K562 (cell line): ENCODE measurements at regions not wholly inside any gene's neighbourhood (a gene's known extent, or its start where the extent isn't known, plus 50 kb on each side); places are given as distances from the start of the nearest gene placed in this dataset.

Source experiments
- ATAC-seq: fragments of 200-7000 bp; cut with Tn5 transposase; 3 replicates; pipeline ENCODE4 v1.9.1; 2020; ENCODE audit warnings: moderate library complexity
- BruUV-seq: library from RNA; stranded (reverse); fragments of 400-500 nt; replicated peaks from 2 replicates; lab custom pipeline; 2021; lab: Mats Ljungman, UMichigan
- CTCF ChIA-PET: fragments of 300-600 bp; formaldehyde crosslinking; extraction: SDS; loops from one replicate; lab custom pipeline; 2021; ENCODE audit warnings: low intra/inter-chr PET ratio; lab: Yijun Ruan, JAX
- POLR2A ChIA-PET: fragments of 300-600, 350-650 bp; sonication (Branson Sonifier 250); formaldehyde crosslinking; extraction: SDS; loops from one replicate; lab custom pipeline; 2021; ENCODE audit warnings: antibody characterized with exemption, inconsistent platforms; lab: Yijun Ruan, JAX
- DNase-seq, 4 experiments: peaks; one replicate each; pipeline versions ENCODE4 v3.0.0 to v3.0.0-alpha.2; 2011 to 2018; ENCODE audit warnings: low spot score in 3 of 4, mixed read lengths in 3 of 4; ENCODE audit errors: extremely low read depth in 1 of 4
- FAIRE-seq: peaks from 2 replicates; lab custom pipeline; 2011; peaks lifted over from hg19 to GRCh38; lab: Jason Lieb, UNC
- H2AFZ ChIP-seq: 2 replicates; pipeline ENCODE4 v1.6.0; 2011; ENCODE audit warnings: low read depth, low read length, control low read depth, inconsistent platforms
- H3K27ac ChIP-seq: fragments of 200-600 bp; 3 replicates; pipeline ENCODE4 v1.8.0; 2011; ENCODE audit warnings: low read depth, mild to moderate bottlenecking, control low read depth, inconsistent platforms, low read length, moderate library complexity, mixed read lengths; ENCODE audit errors: extremely low read depth
- H3K27me3 ChIP-seq, 2 experiments: fragments of 300-600 bp in 1 of 2; 2 replicates in 1 of 2; 3 replicates in 1 of 2; pipeline versions ENCODE4 v1.6.0 to v1.8.0; 2011; ENCODE audit warnings: inconsistent platforms in 2 of 2, low read length in 2 of 2, mild to moderate bottlenecking in 1 of 2, mixed read lengths in 1 of 2, moderate library complexity in 1 of 2; ENCODE audit not compliant: control insufficient read depth in 2 of 2, insufficient read depth in 2 of 2
- H3K36me3 ChIP-seq: fragments of 300-600 bp; 3 replicates; pipeline ENCODE4 v1.8.0; 2011; ENCODE audit warnings: mild to moderate bottlenecking, low read length, inconsistent platforms; ENCODE audit not compliant: control insufficient read depth, insufficient read depth
- H3K4me1 ChIP-seq, 2 experiments: fragments of 200-600 bp in 1 of 2; replicated peaks in 1 of 2; 2 replicates in 1 of 2; 3 replicates in 1 of 2; pipeline versions ENCODE4 v1.5.1 to v1.8.0; 2011; ENCODE audit warnings: inconsistent platforms in 2 of 2, low read length in 2 of 2, mild to moderate bottlenecking in 1 of 2, mixed read lengths in 1 of 2, moderate library complexity in 1 of 2; ENCODE audit not compliant: control insufficient read depth in 2 of 2, insufficient read depth in 2 of 2
- H3K4me2 ChIP-seq: 2 replicates; pipeline ENCODE4 v1.6.1; 2011; ENCODE audit warnings: low read length, control low read depth, inconsistent platforms, mixed read lengths; ENCODE audit not compliant: insufficient read depth
- H3K4me3 ChIP-seq: fragments of 200-600 bp; sonication (generic), shearing (Covaris generic); 2 replicates; pipeline ENCODE4 v1.5.1; 2016; ENCODE audit warnings: control low read depth, inconsistent platforms
- H3K79me2 ChIP-seq: fragments of 200-600 bp; 3 replicates; pipeline ENCODE4 v1.8.0; 2011; ENCODE audit warnings: low read length, inconsistent platforms; ENCODE audit not compliant: control insufficient read depth, insufficient read depth
- H3K9ac ChIP-seq, 2 experiments: 2 replicates each; pipeline versions ENCODE4 v1.6.0 to v1.6.1; 2011; ENCODE audit warnings: low read depth in 2 of 2, low read length in 2 of 2, control low read depth in 1 of 2, inconsistent platforms in 1 of 2, mild to moderate bottlenecking in 1 of 2, mixed read lengths in 1 of 2; ENCODE audit not compliant: insufficient read depth in 1 of 2
- H3K9me1 ChIP-seq: one replicate; pipeline ENCODE4 v1.6.0; 2011; ENCODE audit warnings: inconsistent platforms, mild to moderate bottlenecking, low read length, moderate library complexity; ENCODE audit not compliant: control insufficient read depth, insufficient read depth
- H3K9me3 ChIP-seq: replicated peaks from 2 replicates; pipeline ENCODE4 v1.5.1; 2011; ENCODE audit warnings: low read depth, low read length, inconsistent platforms; ENCODE audit not compliant: control insufficient read depth, insufficient read depth
- H4K20me1 ChIP-seq: replicated peaks from 2 replicates; pipeline ENCODE4 v1.6.1; 2011; ENCODE audit warnings: low read length, inconsistent platforms, mixed read lengths; ENCODE audit not compliant: control insufficient read depth, insufficient read depth
- HNRNPL ChIP-seq: fragments of 200-400 bp; formaldehyde crosslinking; IDR thresholded peaks from 2 replicates; pipeline ENCODE4 v1.6.1; 2017; ENCODE audit warnings: low read depth, mild to moderate bottlenecking, low read length
- WGBS: fragments of 100-300 bp; shearing (Covaris generic); methylation state at CpG from one replicate; pipeline ENCODE4 v1.1.6; 2016; ENCODE audit warnings: low coverage, mixed read lengths; ENCODE audit not compliant: insufficient coverage; ENCODE audit errors: missing lambda C conversion rate; 5-methylcytosine and 5-hydroxymethylcytosine counted together
- in situ Hi-C: fragments of 300-500 bp; cut with MboI; formaldehyde crosslinking; loops from 4 replicates; pipeline ENCODE4 v1.15.0; 2018; ENCODE audit warnings: inconsistent platforms, mixed read lengths
- intact Hi-C: fragments of 100-400 bp; cut with micrococcal nuclease; formaldehyde crosslinking; loops from 2 replicates; pipeline ENCODE4 v1.14.2; 2022
- TF ChIP-seq, protein P1 (sequence below): IDR thresholded peaks from 2 replicates; pipeline ENCODE4 v1.6.1; 2011; ENCODE audit warnings: borderline replicate concordance, low read depth, mild to moderate bottlenecking, moderate library complexity, low read length; ENCODE audit not compliant: insufficient read depth, poor library complexity, severe bottlenecking
- TF ChIP-seq, protein P2 (sequence below): fragments of 450-650 bp; IDR thresholded peaks from 2 replicates; pipeline ENCODE4 v1.6.1; 2016; ENCODE audit warnings: mild to moderate bottlenecking, moderate library complexity

DNA sequence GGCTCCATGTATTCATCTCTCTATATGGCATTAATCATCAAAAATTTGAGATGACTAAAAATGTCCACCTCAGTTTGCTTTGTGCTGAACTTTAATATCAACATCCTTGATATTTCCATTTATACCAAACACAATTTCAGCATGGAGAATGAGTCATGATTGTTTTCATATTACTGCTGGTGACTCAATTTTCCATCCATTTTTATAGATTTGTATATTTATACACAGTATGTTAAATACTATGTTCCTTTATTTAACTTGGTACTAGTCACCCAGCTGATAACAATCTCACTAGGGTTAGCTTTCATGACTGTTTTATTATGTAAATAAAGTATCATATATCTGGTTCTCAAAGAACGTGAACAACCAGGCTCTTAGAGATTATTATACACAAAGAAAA is 1255.1 kb downstream of the SLITRK1 start (continued):
- TF ChIP-seq, protein P1, sequence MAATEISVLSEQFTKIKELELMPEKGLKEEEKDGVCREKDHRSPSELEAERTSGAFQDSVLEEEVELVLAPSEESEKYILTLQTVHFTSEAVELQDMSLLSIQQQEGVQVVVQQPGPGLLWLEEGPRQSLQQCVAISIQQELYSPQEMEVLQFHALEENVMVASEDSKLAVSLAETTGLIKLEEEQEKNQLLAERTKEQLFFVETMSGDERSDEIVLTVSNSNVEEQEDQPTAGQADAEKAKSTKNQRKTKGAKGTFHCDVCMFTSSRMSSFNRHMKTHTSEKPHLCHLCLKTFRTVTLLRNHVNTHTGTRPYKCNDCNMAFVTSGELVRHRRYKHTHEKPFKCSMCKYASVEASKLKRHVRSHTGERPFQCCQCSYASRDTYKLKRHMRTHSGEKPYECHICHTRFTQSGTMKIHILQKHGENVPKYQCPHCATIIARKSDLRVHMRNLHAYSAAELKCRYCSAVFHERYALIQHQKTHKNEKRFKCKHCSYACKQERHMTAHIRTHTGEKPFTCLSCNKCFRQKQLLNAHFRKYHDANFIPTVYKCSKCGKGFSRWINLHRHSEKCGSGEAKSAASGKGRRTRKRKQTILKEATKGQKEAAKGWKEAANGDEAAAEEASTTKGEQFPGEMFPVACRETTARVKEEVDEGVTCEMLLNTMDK: no peak
- TF ChIP-seq HNRNPL: no peak

GRCh38 chr13:82625717-82626116 is 1256.6 kb downstream of the SLITRK1 start:
- TF ChIP-seq, protein P2, sequence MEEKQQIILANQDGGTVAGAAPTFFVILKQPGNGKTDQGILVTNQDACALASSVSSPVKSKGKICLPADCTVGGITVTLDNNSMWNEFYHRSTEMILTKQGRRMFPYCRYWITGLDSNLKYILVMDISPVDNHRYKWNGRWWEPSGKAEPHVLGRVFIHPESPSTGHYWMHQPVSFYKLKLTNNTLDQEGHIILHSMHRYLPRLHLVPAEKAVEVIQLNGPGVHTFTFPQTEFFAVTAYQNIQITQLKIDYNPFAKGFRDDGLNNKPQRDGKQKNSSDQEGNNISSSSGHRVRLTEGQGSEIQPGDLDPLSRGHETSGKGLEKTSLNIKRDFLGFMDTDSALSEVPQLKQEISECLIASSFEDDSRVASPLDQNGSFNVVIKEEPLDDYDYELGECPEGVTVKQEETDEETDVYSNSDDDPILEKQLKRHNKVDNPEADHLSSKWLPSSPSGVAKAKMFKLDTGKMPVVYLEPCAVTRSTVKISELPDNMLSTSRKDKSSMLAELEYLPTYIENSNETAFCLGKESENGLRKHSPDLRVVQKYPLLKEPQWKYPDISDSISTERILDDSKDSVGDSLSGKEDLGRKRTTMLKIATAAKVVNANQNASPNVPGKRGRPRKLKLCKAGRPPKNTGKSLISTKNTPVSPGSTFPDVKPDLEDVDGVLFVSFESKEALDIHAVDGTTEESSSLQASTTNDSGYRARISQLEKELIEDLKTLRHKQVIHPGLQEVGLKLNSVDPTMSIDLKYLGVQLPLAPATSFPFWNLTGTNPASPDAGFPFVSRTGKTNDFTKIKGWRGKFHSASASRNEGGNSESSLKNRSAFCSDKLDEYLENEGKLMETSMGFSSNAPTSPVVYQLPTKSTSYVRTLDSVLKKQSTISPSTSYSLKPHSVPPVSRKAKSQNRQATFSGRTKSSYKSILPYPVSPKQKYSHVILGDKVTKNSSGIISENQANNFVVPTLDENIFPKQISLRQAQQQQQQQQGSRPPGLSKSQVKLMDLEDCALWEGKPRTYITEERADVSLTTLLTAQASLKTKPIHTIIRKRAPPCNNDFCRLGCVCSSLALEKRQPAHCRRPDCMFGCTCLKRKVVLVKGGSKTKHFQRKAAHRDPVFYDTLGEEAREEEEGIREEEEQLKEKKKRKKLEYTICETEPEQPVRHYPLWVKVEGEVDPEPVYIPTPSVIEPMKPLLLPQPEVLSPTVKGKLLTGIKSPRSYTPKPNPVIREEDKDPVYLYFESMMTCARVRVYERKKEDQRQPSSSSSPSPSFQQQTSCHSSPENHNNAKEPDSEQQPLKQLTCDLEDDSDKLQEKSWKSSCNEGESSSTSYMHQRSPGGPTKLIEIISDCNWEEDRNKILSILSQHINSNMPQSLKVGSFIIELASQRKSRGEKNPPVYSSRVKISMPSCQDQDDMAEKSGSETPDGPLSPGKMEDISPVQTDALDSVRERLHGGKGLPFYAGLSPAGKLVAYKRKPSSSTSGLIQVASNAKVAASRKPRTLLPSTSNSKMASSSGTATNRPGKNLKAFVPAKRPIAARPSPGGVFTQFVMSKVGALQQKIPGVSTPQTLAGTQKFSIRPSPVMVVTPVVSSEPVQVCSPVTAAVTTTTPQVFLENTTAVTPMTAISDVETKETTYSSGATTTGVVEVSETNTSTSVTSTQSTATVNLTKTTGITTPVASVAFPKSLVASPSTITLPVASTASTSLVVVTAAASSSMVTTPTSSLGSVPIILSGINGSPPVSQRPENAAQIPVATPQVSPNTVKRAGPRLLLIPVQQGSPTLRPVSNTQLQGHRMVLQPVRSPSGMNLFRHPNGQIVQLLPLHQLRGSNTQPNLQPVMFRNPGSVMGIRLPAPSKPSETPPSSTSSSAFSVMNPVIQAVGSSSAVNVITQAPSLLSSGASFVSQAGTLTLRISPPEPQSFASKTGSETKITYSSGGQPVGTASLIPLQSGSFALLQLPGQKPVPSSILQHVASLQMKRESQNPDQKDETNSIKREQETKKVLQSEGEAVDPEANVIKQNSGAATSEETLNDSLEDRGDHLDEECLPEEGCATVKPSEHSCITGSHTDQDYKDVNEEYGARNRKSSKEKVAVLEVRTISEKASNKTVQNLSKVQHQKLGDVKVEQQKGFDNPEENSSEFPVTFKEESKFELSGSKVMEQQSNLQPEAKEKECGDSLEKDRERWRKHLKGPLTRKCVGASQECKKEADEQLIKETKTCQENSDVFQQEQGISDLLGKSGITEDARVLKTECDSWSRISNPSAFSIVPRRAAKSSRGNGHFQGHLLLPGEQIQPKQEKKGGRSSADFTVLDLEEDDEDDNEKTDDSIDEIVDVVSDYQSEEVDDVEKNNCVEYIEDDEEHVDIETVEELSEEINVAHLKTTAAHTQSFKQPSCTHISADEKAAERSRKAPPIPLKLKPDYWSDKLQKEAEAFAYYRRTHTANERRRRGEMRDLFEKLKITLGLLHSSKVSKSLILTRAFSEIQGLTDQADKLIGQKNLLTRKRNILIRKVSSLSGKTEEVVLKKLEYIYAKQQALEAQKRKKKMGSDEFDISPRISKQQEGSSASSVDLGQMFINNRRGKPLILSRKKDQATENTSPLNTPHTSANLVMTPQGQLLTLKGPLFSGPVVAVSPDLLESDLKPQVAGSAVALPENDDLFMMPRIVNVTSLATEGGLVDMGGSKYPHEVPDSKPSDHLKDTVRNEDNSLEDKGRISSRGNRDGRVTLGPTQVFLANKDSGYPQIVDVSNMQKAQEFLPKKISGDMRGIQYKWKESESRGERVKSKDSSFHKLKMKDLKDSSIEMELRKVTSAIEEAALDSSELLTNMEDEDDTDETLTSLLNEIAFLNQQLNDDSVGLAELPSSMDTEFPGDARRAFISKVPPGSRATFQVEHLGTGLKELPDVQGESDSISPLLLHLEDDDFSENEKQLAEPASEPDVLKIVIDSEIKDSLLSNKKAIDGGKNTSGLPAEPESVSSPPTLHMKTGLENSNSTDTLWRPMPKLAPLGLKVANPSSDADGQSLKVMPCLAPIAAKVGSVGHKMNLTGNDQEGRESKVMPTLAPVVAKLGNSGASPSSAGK: no peak
- H3K79me2 ChIP-seq: no peaks in the 10 kb centered on the region
- H2AFZ ChIP-seq: no peak overlapping the region
- ChIA-PET CTCF (no interaction called here), POLR2A (no interaction called here)
- no peak for DNase-seq
- BruUV-seq: no TSS peak
- in situ Hi-C loops (no loop called here), intact Hi-C loops (no loop called here)
- no peak overlapping the region for H3K27ac ChIP-seq
- peaks cover 2% of the 10 kb centered on the region; the same call in 1 of the 2 replicates for H3K9me3 ChIP-seq
- FAIRE-seq: no peak
- H3K9me1 ChIP-seq: no peaks in the 10 kb centered on the region
- H3K36me3 ChIP-seq: no peaks in the 10 kb centered on the region
- H3K9ac ChIP-seq: no peak overlapping the region
- H3K4me1 ChIP-seq: no peaks in the 10 kb centered on the region
- no peaks in the 10 kb centered on the region for H4K20me1 ChIP-seq
- H3K27me3 ChIP-seq: no peaks in the 10 kb centered on the region
- H3K4me3 ChIP-seq: no peak overlapping the region
- no peak for ATAC-seq
- WGBS: 14% methylated on average over 3 of the region's 3 CpGs
- no peak overlapping the region for H3K4me2 ChIP-seq
